Omental fat pad (tissue), 3 donors: ENCODE measurements at regions not wholly inside any gene's neighbourhood (a gene's known extent, or its start where the extent isn't known, plus 50 kb on each side); places are given as distances from the start of the nearest gene placed in this dataset.

ENCODE experiments used
- ATAC-seq: fragments of 150-250 bp; one replicate; pipeline ENCODE4 v1.9.1; 2016; ENCODE audit warnings: mild to moderate bottlenecking, moderate library complexity; ENCODE audit not compliant: low FRiP score
- DNase-seq: peaks from one replicate; pipeline ENCODE4 v3.0.0-alpha.2; 2019; ENCODE audit warnings: low spot score
- TF ChIP-seq, protein P1 (sequence below), 3 donors: fragments of 450-650 bp; IDR thresholded peaks; one replicate each; pipeline ENCODE4 v1.5.1; 2016 to 2017; ENCODE audit warnings: antibody characterized with exemption in 3 of 3, mild to moderate bottlenecking in 3 of 3, moderate library complexity in 2 of 3

GRCh38 chrX:151796576-151796975 is 62.0 kb downstream of the CNGA2 start:
- ATAC-seq (no peak), DNase-seq (no peak)
- TF ChIP-seq, protein P1, sequence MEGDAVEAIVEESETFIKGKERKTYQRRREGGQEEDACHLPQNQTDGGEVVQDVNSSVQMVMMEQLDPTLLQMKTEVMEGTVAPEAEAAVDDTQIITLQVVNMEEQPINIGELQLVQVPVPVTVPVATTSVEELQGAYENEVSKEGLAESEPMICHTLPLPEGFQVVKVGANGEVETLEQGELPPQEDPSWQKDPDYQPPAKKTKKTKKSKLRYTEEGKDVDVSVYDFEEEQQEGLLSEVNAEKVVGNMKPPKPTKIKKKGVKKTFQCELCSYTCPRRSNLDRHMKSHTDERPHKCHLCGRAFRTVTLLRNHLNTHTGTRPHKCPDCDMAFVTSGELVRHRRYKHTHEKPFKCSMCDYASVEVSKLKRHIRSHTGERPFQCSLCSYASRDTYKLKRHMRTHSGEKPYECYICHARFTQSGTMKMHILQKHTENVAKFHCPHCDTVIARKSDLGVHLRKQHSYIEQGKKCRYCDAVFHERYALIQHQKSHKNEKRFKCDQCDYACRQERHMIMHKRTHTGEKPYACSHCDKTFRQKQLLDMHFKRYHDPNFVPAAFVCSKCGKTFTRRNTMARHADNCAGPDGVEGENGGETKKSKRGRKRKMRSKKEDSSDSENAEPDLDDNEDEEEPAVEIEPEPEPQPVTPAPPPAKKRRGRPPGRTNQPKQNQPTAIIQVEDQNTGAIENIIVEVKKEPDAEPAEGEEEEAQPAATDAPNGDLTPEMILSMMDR (IDR thresholded peaks at IDR 0.05): no peak

DNA sequence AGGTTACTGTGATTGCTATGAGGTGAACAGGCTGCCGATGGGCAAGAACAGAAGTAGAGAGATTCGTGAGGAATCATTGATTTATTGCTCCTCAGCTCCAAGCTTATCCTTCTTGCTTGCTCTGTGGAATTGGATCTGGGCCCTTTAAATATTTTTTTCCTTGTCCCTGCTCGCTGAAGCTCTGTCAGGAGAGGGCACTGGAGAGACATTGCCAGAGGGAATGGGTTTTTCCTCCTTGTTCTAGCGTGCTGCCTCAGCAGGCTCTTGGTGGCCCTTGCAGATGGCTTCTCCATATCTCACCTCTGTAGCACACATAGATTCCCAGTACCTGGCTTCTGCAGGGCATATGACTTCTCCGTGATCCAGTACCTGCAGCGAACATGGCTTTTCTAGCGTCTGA is 67.4 kb downstream of the CNGA2 start:
- no peak for DNase-seq
- TF ChIP-seq, protein P1 (IDR thresholded peaks at IDR 0.05): no peak
- no peak for ATAC-seq

DNA sequence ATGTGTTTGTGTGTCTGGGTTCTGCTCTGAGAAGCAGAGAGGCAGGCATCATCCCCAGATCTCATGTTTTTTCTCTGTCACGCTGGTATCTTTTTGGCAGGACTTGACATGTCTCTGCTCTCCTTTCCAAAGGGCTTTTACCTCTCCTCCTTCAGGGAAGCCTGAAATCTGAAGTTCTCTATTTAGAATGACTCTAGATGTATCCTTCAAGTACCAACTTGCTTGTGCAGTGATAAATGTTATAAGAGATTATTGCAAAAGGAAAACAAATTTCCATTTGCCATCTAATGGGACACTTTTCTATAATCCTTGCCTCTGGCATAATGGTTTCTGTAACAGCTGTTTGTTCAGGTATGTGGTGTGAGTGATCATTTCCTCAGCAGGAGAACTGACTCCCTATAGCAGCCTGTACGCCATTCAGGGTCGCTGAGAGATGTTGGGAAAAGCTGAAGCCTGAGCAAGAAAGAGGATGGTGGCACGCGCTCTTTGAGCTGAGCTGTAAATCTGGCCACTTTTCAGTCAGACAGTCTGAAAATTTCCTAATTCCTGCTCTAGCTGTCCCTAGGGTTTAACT is 72.5 kb downstream of the CNGA2 start:
- no peak for ATAC-seq
- TF ChIP-seq, protein P1 (IDR thresholded peaks at IDR 0.05): no peak
- no peak for DNase-seq

DNA sequence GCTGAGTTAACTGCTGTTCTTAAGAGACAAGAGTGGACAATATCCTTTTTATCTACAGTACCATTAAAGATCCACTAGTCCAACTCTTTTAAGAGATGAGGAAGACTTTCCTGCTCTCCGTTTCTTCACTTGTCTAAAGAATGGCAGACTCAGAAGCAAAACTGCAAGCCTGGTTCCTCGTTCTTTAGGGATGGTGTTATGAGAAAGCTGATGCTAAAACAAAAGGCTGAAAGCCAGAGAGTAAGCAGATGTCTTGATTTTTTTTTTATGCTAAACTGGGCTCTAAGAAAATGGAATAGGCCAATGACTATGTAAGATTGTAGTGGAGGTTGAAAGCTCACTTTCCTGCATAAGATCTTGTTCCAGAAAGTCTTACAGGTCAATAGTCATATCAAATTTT is 78.1 kb downstream of the CNGA2 start:
- TF ChIP-seq, protein P1 (IDR thresholded peaks at IDR 0.05): no peak
- no peak for ATAC-seq
- DNase-seq: no peak

DNA sequence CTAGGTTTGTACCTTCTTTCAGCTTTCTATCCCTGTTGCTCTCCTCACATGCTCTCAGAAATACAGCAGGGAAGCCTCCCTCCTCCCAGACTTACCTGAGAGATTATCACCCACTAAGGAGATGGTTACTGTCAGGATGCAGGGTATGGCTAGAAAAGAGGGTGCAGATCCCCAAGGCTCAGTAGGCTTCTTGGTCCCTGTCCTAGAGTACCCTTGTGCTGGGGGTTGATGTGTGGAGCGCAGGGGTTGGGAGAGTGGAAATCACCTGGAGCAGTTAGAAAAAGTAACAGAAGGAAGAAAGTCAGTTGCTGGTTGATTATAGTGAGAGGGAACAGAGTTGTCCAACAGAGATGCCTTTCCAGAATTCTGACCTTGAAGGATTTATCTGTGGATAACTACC is 80.2 kb downstream of the CNGA2 start:
- DNase-seq (no peak), ATAC-seq (no peak)
- TF ChIP-seq, protein P1 (IDR thresholded peaks at IDR 0.05): no peak

- TF ChIP-seq, protein P1 (IDR thresholded peaks at IDR 0.05): no peak
- ATAC-seq (no peak), DNase-seq (no peak)
Measured at GRCh38 chrX:151815398-151815797, 80.9 kb downstream of the CNGA2 start.

GRCh38 chrX:151816934-151817333 is 82.4 kb downstream of the CNGA2 start:
- TF ChIP-seq, protein P1 (IDR thresholded peaks at IDR 0.05): no peak
- ATAC-seq (no peak), DNase-seq (no peak)
